Activated CD8-positive, alpha-beta memory T cell treated with anti-CD3 and anti-CD28 coated beads for 1 hour (primary cell): ENCODE measurements at regions not wholly inside any gene's neighbourhood (a gene's known extent, or its start where the extent isn't known, plus 50 kb on each side); places are given as distances from the start of the nearest gene placed in this dataset.
"Not testable (repeated sequence)": the region's sequence is repeated elsewhere in the genome, so short reads cannot be mapped to it uniquely, and the experiment has no call there.

ENCODE experiments used
- DNase-seq, 2 donors: peaks; one replicate each; pipeline ENCODE4 v3.0.0-alpha.2; 2020; ENCODE audit warnings: low read depth in 1 of 2; ENCODE audit errors: extremely low read depth in 1 of 2

DNA sequence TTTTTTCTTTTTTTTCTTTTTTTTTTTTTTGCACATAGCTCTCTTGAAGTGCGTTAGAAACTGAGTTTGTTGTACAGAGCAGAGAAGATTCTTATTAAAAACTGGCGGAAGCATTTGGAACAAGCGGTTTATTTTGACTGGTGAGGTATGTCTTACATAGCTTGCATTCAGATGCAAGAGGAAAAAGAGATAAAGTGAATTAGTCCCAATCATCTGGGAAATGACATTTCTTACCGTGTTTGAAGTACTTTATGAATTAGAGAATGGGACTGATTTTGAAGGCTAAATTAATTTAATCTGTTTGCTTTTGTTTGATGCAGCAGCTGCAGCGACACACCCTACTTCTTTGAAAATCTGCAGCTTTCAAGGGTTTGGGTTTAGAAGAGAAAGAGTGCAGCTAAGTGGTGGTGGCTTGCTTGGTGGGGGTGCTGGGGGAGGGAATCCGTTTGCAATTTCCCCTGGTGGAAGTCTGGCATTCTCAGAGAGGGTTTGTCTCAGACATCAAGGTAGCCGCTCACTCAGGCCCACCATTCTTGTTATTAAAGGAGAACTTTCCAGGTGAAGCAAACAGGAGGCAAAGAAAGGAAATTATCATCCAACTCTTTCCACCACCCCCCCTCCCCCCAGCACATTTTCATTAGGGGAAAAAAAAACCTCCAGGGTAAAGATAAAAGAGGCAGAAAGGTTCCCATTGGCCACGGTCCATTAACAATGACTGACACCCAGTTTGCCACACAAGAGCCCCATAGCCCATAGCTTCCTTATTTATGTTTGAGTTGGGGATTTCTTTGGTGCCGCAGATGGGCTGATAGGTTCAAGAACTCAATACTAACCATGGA, 231.7 kb downstream of the SKIDA1 start:
- DNase-seq, result no peak

DNA sequence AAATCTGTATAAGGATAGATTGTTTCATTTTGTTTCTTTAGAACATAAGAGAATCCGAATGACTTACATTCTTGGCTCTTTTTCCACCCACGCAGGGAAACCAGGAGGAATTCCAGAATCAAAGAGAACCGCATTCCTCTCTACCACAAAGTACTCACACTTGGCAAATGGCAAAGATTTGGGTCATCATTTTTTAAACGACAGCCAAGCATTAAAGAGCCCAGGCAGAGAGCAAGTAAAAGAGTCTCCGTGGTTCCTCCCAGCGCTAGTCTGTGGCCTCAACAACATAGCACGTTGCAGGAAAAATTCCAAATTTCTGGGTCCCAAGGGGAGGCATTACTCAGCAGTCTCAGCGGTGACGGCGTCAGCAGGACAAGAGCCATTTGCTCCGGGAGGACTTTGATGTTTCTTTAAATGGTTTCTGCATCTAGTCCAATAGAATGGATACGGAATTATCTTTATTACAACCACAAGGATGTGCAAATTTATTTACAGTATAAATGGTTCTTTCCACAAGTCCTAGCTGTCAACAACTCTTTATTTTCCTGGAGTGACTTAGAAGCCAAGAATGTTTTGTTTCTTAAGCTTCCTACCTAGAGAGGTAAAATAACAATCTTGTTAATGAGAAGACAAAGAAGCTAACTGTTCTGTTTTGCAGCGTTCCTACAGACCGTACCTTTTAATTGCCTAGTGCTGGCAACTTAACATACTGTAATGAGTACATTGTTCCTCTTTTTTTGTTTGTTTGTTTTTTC, 232.5 kb downstream of the SKIDA1 start:
- no peak for DNase-seq

DNA sequence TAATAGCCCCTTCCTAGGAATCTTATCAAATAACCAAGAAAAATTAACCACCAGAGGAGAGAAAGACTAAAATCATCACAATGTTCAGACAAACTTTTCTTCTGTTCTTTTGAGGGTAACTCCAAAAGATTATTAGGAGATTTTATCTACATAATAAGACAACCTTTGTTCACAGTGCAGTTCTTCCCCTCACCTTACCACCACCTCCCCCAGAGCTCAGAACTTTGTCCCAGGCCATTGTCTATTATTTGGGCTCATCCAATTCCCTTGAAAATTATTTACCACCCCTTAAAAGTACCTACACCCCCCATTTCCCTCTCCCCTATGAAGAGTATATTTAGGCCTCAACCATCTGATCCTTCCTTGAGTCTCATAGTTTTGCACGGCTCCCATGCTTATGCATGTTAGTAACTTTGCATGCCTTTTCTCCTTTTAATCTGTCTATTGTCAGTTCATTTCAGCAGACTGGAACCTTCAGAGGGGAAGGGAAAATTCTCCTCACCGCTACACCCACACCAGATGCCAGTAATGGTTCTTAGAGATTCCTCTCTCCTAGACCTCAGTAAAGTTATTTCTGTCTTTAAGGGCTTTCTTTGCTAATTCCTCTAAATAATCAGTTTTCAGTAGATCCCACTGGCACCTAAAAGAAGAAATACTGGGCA, 234.9 kb downstream of the SKIDA1 start:
- no peak for DNase-seq

DNA sequence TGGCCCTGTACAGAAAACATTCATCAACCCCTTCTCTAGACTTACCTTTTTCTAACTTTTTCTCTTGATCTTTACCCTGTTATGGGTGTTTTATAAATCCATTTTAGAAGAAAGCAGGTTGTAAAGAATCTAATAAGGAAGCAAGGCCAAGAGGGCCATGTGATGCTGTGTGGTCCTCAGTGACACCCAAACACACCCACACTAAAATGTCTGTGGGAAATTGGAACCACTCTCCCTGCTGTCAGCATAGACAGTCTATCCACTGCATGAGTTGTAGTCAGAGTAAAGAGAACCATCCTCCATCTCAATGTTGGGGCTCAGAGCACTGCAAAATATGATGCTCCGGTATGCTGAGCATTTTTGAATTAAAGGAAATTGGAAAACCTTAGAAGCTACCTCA, 235.5 kb downstream of the SKIDA1 start:
- DNase-seq, result no peak

DNA sequence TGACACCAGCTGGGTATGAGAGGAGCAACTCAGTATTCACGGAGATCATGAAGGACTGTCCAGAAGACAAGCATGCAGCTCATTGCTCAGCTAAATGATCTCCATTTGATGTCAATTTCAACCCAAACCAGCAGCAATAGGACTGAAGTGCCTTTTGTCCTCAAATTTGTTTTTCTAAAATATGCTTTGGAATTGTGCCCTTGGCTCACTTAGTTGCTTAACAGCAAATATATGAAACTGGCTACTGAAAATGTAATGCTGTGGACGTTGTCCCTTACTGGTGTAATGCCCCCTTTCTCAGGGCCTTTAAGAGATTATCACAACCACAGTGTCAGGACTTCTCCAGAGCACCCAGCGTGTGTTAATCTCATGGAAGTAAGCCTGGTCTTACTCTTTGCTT, 236.2 kb downstream of the SKIDA1 start:
- no peak for DNase-seq

DNA sequence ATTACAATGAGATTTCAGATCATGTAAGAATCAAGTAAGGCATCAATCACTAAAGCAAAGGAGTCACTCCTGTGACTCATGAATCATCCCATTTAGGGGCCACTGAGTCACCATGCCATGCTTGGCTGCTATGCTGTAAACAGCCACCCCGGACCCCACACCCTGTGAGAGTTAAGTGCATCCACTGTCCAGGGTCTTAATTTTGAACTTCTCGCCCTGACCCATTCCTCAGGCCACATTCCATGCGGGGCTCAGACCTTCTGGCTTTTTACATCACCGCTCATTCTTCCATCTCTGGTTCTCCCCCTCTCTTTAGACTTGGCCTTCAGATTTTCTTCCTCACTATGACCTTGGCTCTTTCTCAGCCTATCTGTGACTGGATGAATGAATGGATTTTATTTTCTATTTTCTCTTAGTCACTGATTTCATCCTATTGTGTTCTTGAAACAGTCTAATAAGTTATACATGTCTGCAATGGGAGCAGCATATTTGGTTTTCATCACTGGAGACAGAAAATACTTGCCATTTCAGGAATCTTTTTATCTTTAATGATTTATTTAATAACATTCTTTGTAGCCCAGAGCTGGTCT, 239.6 kb downstream of the SKIDA1 start:
- DNase-seq, result no peak

DNA sequence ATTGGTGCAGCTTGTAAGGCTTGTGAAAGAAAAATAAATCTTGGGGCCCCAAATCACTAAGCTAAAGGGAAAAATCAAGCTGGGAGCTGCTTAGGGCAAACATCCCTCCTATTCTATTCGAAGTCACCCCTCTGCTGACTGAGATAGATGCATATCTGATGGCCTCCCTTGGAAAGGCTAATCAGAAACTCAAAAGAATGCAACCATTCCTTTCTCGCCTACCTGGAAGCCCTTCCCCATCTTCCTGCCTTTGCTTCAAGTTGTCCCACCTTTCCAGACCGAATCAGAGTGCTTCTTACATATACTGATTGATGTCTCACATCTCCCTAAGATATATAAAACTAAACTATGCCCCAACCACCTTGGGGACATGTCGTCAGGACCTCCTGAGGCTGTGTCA, 240.3 kb downstream of the SKIDA1 start:
- no peak for DNase-seq

DNA sequence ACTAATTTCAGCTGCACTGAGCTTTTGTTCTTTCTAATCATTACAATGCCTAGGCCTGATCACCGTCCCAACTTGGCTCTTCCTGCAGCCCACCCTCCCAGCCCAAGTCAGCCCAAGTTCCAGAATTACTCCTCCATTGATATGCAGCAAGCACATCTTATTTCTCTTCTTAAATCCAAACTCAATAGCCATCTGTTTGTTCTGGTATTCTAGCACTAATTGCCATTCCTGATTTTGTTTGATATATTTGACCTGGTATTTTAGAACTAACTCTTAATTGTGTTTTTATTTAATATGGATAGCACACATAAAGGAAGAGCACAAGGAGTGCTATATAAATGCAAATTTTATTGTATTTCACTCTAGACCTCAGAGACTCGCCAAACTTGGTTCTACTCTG, 241.2 kb downstream of the SKIDA1 start:
- DNase-seq, result no peak

DNA sequence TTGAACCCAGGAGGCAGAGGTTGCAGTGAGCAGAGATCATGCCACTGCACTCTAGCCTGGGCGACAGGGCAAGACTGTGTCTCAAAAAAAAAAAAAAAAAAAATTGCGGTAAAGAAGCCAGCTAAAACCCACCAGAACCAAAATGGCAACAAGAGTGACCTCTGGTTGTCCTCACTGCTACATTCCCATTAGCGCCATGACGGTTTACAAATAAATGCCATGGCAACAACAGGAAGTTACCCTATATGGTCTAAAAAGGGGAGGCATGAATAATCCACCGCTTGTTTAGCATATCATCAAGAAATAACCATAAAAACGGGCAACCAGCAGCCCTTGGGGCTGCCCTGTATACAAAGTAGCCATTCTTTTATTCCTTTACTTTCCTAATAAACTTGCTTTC, 242.4 kb downstream of the SKIDA1 start:
- DNase-seq, result not testable (repeated sequence)

DNA sequence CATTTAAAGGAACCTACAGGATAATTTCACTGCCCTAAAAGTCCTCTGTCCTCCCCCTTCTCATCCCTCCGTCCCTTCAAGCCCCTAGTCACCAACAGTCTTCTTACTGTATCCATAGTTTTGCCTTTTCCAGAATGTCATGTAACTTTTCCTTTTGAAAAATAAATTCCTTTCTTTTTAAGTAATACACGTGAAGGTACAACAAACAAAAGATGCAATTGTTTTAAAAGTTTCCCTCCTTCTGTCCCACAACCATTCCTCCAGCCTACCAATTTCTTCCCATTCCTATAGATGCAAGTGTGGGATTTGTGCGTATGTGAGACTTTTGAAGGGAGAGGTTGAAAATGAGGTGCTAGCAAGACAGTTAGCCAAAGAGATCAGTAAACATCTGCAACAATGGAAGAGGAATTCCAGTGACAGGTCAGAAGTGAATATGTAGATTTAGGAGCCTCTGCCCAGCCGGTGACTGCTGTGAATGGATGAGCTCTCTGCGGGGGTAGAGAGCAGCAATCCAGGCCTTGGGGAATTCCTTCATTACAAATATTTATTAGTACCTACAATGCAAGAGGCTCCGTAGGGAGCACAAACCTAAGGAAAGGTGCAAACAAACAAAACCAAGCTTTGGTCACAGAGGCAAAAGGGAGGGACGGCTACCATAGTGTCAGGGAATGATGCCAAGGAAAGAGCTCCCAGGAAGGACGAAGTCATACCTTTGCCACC, 243.6 kb downstream of the SKIDA1 start:
- DNase-seq, result no peak

DNA sequence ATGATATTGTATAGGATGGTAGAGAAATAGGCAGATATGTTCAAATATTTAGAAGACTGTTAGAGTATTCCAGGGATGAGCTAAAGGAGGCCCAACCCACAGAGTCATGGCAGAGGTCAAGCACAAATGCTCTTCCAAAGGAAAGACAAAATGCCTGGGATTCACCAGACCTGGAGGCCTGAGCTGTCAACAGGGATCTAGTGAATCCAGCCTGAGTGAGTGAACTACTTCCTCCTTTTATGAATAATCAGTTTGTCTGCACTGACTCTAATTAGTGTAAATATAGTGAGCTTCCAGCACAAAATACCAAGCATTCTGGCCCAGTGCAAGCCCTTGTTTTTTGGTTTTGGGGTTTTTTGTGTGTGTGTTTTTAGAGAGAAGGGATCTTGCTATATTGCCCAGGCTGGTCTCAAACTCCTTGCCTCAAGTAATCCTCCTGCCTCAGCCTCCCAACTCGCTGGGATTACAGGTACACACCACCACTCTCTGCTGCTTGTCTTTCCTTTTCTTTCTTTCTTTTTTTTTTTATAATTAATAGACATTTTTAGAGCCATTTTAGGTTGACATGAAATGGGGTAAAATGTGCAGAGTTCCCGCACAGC, 244.4 kb downstream of the SKIDA1 start:
- no peak for DNase-seq

DNA sequence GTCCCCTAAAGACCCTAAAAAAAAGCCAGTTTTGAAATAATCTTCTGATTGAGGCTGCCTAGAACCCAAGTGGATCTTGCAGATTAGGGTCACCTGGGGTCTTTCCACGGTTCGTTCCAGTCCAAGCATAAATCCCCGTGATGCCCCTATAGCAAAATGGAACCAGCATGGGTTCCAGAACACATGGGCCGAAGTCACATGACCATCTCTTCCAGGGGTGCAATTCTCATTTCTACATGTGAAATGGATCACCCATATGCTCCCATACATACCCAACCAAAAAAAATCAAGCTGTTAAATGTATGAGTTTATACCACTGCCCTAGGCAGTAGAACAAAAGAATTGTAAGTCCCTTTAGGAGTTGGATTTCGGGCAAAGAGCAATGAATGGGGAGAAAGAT, 245.4 kb downstream of the SKIDA1 start:
- no peak for DNase-seq

DNA sequence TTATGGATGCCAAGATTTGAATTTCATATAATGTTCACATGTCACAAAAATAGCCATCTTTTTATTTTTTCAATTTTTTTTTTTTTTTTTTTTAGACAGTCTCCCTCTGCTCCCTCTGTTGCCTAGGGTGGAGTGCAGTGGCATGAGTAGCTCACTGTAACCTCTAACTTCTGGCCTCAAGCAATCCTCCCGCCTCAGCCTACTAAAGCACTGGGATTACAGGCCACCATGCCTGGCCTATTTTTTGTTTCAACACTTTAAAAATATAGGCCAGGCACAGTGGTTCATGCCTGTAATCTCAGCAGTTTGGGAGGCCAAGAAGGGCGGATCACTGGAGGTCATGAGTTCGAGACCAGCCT, 246.3 kb downstream of the SKIDA1 start:
- no peak for DNase-seq

DNA sequence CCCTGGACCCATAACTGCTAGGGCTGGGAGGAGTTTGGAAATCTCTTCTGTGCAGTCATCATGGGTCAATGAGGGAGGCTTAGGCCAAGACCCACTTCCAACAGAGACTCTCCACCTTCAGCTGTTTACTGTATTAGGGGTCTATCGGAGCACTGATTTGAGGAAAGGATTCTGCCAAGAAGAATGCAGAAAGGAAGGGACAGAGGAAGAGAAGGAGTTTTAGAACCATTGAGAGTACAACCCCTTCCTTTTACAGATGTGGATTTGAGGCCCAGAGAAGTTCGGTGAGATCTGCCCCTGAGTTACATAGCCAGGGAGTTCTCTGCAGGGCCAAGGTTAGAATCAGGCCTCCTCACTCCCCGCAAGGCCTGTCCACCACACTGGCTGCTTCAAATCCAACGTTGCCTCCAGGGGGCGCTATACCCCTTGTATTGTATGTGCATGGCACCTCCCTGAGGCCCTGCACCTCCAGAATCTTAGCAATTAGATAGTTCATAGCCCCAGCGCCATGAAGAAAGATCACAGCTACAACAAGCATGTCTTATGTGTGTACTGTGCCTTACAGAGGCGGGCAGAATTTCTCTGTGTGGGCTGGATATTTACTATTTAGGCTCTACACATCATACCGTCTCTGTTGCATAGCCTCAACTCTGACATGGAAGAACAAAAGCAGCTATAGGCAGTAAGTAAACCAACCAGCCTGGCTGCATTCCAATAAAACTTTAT, 246.8 kb downstream of the SKIDA1 start:
- peak; percentile 6 to 29 for DNase-seq

DNA sequence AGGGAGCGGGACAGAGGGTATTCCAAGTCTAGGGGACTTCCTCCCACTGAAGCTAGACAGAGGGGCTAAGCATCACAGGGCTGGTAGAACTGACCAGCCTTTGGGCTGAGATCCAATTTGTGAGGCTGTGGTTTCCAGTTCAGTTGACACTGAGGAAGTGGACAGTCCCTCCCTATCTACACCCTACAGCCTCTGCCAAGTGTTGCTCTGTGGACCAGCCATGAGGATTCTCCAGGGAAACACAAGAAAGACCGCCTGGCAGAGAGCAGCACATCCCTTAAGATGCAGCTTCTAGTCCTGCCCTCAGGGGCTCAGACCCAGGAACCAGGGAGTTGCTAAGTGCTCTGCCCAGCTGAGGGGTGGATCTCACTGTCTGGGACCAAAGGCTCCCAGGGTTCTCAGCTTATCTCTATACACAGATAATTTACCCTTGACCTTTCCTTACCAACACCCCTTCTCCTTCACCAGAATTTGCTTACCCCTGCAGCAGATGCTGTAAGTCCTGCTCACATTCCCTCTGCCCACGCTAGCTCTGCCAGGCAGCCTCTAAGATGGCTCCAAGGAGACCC, 252.0 kb downstream of the SKIDA1 start:
- no peak for DNase-seq

DNA sequence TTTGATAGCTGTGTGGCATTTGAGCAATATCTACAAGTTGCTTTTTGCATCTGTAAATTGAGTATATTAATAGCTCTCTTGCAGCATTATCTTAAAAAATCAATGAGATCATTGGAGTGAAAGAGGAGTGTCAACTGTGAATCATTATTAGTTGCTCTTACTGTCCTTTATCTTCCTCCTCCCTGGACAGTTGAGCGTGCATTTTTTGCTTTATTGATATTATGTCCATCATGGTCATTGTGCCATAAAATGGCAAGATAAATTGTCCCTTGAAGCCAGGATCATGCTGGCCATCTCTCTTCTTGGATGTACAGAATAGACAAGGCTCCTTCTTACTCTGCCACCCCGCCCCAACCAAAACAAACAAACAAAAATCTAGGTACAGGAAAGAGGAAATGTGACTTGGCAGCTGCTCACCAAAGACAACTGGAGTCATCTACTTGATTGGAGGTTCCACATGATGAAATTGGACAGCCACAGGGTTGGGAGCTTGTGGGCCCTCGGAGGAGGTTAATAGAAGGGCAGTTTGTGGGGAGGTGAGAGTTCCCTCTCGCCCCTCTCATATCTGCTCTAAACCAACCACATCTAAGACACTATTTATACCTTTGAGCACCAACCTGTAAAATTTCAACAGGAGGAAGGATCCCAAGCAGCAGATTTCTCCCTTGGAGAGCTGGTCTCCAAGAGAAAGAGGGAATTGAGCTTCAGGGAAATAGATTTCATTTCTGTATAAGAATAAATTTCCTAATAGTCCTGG, 252.7 kb downstream of the SKIDA1 start:
- DNase-seq, result no peak

DNA sequence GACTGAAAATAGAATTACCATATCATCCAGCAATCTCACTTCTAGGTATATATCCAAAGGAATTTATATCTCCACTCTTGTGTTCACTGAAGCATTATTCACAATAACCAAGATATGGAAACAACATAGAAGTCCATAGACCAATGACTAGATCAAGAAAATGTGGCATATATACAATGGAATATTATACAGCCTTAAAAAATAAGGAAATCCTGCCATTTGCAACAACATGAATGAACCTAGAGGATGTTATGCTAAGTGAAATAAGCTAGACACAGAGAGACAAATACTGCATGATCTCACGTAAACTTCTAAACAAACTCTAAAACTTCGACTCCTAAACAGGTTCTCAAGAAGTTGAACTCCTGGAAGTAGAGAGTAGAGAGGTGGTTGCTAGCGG, 254.5 kb downstream of the SKIDA1 start:
- no peak for DNase-seq

DNA sequence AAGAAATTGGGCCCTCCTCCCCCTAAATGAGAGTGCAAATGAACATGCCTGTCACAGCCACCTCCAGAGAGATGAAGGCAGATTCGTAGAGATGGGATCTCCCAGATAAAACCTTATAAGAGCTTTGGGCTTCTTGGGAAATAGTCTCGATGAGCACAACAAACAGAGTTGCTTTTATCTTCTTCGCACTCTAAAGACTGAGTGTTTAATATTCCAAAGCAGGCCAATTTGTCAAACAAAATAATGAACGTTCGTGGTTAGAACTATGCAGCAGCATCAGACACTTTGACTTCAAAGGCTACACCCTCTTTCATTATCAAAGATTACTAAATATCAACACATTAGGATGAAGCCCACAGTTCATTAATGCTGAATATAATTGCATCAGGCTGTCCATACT, 256.2 kb downstream of the SKIDA1 start:
- no peak for DNase-seq

DNA sequence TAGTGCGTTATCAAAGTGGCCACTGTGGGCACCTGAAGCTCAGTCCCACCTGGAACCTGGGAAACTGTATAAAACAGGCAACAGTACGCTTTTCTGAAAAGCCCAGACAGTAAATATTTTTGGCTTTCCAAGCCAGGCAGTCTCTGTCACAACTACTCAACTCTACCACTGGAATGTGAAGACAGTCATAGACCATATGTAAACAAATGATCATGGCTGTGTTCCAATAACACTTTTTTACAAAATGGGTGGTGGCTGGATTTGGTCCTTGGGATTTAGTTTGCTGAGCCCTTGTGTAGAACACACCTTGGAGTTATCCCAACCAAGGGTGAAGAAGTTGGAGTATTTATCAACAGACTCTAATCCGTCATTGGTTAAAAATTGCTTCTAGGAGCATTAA, 259.9 kb downstream of the SKIDA1 start:
- DNase-seq, result no peak
